ENCODE measurements at regions not wholly inside any gene's neighbourhood (a gene's known extent, or its start where the extent isn't known, plus 50 kb on each side); places are given as distances from the start of the nearest gene placed in this dataset.
"Not testable (repeated sequence)": the region's sequence is repeated elsewhere in the genome, so short reads cannot be mapped to it uniquely, and the experiment has no call there.

DNA sequence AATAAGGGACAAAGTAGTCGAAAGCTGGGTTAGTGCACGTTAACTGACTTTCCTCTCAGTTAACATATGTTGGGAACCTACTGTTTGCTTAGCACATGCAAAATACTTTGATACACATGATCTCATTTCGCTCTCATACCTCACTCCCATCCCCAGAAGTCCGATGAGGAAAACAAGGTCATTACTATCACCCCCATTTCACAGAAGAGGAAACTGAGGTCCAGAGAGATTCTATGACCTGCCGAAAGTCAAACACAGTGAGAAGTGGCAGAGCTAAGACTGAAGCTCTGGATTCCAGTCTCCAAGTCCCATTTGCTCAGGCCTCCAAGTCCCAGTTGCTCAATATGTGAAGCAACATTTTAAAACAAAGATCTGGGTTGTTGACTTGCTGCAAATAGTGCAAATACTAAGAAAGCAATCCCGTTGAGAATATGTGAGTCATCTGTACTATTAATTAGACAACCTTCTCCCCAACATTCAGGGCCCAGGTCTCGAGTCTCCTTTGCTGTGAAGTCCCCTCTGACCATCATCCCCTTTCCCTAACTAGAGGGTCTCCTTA is 170.6 kb upstream of the PWP1 start:
- DNase-seq (ENCODE audit: extremely low spot score): no peak
- Histone ChIP-seq H3K4me1 (ENCODE audit: insufficient read depth) (no peaks in the 10 kb centered on the region), H3K36me3 (ENCODE audit: insufficient read depth) (no peaks in the 10 kb centered on the region), H3K27ac (ENCODE audit: low read depth) (no peak overlapping the region), H3K4me3 (ENCODE audit: low read depth, low read length) (no peak overlapping the region)
- WGBS: 87% methylated on average over 7 of the region's 7 CpGs

DNA sequence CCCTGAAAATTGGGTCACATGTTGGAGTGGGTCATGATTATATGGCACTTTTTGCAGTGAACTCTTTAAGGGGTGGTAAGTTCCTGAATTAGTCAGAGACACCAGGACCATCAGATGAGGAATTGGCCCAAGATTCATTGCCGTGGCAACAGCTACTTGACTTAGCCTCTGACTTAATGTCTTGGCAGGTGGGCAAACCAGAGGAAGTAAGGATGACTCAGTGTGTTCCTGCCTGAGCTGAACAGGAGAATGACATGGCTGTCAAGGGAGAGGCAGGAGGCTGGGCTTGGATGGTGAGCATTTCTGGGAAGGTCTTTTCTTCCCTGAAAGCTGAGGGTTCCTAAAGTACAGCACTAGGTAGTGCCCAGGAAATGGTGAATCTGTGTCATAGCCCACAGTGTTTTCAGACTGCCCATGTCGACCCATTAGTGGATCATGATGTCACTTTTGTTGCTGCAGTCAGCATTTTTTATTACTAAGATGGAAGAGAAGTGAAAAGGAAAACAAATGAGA is 170.1 kb upstream of the PWP1 start:
- no peak overlapping the region for H3K27ac ChIP-seq (ENCODE audit: low read depth)
- no peak for DNase-seq (ENCODE audit: extremely low spot score)
- 46% methylated on average over 2 of the region's 2 CpGs for WGBS
- H3K36me3 ChIP-seq (ENCODE audit: insufficient read depth): no peaks in the 10 kb centered on the region
- H3K4me1 ChIP-seq (ENCODE audit: insufficient read depth): no peaks in the 10 kb centered on the region
- no peak overlapping the region for H3K4me3 ChIP-seq (ENCODE audit: low read depth, low read length)

DNA sequence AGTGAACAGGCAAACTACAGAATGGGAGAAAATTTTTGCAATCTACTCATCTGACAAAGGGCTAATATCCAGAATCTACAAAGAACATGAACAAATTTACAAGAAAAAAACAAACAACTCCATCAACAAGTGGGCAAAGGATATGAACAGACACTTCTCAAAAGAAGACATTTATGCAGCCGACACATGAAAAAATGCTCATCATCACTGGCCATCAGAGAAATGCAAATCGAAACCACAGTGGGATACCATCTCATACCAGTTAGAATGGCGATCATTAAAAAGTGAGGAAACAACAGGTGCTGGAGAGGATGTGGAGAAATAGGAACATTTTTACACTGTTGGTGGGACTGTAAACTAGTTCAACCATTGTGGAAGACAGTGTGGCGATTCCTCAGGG is 167.8 kb upstream of the PWP1 start:
- H3K4me1 ChIP-seq (ENCODE audit: insufficient read depth): not testable (repeated sequence)
- WGBS: 98% methylated on average over 3 of the region's 4 CpGs

DNA sequence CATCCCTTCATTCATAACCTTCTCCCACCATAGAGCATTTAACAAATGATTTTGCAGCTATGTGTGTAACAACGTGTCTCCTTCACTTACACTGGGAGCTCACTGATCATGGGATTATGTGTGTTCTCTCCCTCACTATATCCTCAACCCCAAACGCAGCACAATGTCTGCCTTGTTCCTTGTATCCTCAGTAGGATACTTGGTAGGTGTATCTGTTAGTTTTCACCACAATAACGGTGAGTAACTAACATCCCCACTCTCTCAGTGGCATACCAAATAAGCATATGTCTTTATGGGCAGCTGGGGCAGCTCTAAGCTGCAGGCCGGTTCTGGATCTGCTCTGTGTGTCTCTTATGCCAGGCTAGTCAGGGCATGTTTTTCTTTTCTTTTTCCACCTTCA is 166.7 kb upstream of the PWP1 start:
- Histone ChIP-seq H3K36me3 (ENCODE audit: insufficient read depth) (no peaks in the 10 kb centered on the region), H3K4me3 (ENCODE audit: low read depth, low read length) (no peak overlapping the region), H3K4me1 (ENCODE audit: insufficient read depth) (no peaks in the 10 kb centered on the region), H3K27ac (ENCODE audit: low read depth) (no peak overlapping the region)
- 87% methylated on average over 4 of the region's 4 CpGs for WGBS
- DNase-seq (ENCODE audit: extremely low spot score): no peak

More for the DNA sequence above, 167.8 kb upstream of the PWP1 start:
- H3K4me3 ChIP-seq (ENCODE audit: low read depth, low read length); H3K36me3 ChIP-seq (ENCODE audit: insufficient read depth); H3K27ac ChIP-seq (ENCODE audit: low read depth); DNase-seq (ENCODE audit: extremely low spot score): not testable (repeated sequence)

DNA sequence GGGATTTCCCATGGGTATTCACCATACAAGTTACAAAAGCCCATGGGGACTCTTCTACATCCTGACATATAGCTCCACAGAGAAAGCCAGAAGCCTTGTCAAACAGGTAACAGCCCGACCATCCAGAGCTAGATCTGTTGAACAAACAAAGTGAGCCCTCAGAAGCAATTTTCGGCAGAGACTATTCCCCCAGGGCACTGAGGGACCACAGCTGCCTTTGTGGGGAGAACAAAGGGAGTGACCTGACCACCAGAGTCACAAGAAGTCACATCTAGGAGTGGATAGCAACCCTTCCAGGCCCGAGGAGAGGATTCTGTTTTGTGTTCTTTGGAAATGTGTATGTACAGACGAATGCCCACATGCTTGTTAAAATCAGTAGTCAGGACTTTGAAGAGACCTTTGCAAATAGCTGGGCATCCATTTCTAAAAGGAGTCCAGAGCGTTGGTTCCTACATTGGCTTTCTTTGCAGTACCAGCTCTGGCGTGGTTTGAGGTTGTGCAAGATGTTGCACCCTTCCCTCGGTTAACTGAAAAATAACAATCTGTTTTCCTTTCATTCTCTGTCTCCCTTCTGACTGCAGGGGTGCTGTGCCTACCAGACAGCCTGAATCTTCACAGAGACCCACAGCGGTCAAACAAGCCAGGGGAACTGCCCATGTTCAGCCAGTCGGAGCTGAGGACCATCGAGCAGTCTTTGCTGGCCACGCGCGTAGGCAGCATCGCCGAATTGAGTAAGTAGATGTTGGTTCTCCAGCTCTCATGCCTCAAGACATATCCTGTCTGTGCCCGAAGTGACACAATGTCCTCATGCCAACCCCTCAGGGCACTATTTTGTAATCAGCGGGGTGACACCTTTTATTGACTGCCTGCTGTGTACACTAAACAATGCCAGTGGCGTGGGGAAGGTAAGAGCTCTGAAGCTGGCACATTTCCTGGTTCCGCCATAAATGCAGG is 165.4 kb upstream of the PWP1 start:
- H3K4me3 ChIP-seq (ENCODE audit: low read depth, low read length): no peak overlapping the region
- H3K27ac ChIP-seq (ENCODE audit: low read depth): no peak overlapping the region
- DNase-seq (ENCODE audit: extremely low spot score): no peak
- no peaks in the 10 kb centered on the region for H3K4me1 ChIP-seq (ENCODE audit: insufficient read depth)
- no peaks in the 10 kb centered on the region for H3K36me3 ChIP-seq (ENCODE audit: insufficient read depth)
- 89% methylated on average over 19 of the region's 19 CpGs for WGBS

DNA sequence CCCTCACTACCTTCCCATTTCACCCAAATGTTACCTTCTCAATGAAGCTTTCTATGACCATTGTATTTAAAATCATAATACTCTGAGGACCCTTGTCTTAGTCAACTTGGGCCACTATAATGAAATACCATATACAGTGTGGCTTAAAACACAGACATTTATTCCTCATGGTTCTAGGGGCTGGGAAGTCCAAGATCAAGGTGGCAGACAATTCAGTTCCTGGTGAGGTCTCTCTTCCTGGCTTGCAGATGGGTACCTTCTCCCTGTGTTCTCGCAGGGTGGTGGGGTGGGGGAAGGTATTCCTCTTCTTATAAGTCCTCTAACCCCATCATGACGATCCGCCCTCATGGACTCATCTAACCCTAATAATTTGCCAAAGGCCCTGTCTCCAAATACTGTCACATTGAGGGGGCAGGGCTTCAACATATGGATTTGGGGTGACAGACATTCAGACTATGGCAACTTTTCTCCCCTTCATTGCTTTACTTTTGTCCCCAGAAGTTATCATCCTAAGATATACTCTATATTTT is 163.7 kb upstream of the PWP1 start:
- no peak overlapping the region for H3K4me3 ChIP-seq (ENCODE audit: low read depth, low read length)
- H3K36me3 ChIP-seq (ENCODE audit: insufficient read depth): no peaks in the 10 kb centered on the region
- H3K4me1 ChIP-seq (ENCODE audit: insufficient read depth): no peaks in the 10 kb centered on the region
- no peak for DNase-seq (ENCODE audit: extremely low spot score)
- no peak overlapping the region for H3K27ac ChIP-seq (ENCODE audit: low read depth)
- 96% methylated on average over 3 of the region's 3 CpGs for WGBS

DNA sequence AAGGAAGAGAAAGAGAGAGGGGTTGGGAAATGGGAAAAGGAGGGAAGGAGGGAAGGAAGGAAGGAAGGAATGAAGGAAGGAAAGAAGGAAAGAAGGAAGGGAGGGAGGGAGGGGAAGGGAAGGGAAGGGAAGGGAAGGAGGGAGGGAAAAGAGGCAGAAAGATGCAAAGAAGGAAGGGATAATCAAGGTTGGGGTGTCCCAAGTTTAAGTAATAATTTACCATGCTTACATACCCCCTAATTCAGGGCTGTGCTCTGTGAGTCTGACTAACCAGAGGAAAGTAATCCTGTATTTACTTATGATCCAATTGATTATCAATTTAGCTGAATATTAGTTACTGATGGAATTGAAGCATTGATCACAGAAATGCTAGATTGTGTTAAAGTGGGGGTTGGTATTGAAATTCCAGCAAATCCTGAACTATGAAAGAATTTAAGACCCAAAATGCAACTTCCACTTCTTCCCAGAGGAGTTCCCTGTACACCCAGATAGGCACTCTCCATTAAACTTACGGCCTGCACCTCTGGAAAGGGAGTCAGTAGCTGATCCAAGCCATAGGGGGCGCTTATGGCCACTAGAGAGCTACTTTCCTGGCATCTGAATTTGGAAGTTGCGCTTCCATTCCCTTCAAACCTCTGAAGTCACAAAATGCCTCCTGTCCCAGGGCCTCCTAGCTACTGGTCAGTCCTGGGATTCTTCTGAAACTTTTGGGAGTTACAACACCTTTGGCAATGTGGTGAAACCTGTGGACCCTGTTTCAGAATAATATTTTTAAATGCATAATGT is 162.7 kb upstream of the PWP1 start:
- DNase-seq (ENCODE audit: extremely low spot score): no peak
- no peak overlapping the region for H3K4me3 ChIP-seq (ENCODE audit: low read depth, low read length)
- H3K36me3 ChIP-seq (ENCODE audit: insufficient read depth): no peaks in the 10 kb centered on the region
- WGBS: 72% methylated on average over 3 of the region's 3 CpGs
- no peak overlapping the region for H3K27ac ChIP-seq (ENCODE audit: low read depth)
- no peaks in the 10 kb centered on the region for H3K4me1 ChIP-seq (ENCODE audit: insufficient read depth)

DNA sequence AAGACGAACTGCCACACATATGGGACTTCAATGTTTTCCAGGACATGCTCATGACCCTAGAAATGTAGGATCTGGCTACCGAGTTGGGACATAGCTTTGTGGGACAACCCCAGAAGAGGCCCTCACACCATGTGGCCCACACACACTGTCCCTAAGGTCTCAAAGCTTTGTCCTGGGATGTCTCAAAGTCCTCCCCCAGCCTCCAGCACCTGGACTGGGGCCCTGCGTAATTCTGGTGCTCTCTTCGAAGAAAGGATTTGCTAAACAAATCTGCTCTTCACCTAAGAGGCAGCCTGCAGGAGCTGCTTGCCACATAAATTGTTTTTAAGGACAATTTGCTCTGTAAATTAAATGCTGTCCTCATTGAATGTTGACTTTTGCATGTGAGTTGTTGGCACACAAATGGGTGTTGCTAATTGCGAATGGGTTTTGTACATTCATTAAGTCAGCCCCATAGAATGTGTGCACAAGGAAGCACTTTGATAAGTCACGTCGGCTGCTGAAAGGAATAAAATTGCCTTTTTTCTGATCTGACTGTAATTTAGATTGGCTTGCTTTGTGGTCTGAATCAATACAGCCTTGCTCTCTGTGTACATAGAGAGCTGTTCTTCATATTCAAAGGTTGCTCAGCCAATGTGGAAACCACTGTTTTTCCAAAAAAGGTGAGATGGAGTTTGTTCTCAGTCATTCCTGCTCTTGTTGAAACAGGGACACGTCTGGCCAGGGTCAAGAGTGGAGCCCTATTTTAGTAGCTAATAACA is 161.6 kb upstream of the PWP1 start:
- 75% methylated on average over 8 of the region's 8 CpGs for WGBS
- no peak for DNase-seq (ENCODE audit: extremely low spot score)
- Histone ChIP-seq H3K27ac (ENCODE audit: low read depth) (no peak overlapping the region), H3K4me3 (ENCODE audit: low read depth, low read length) (no peak overlapping the region), H3K36me3 (ENCODE audit: insufficient read depth) (no peaks in the 10 kb centered on the region), H3K4me1 (ENCODE audit: insufficient read depth) (no peaks in the 10 kb centered on the region)

DNA sequence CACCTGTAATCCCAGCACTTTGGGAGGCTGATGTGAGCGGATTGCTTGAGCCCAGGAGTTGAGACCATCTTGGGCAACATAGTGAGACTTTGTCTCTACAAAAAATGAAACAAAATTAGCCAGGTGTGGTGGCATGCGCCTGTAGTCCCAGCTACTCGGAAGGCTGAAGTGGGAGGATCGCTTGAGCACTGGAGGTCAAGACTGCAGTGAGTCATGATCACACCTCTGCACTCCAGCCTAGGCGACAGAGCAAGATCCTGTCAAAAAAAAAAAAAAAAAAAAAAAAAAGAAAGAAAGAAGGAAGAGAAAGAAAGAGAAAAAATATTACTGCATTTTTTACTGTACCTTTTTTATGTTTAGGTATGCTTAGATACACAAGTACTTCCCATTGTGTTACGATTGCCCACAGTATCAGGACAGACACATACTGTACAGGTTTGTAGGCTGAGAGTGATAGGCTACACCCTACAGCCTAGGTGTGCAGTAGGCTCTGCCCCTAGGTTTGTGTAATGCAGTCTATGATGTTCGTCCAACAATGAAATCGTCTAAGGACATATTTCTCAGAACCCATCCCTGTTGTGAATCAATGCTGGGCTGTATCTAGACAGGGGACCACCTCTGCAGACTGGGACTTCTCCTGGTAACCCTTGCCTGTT is 160.4 kb upstream of the PWP1 start:
- no peaks in the 10 kb centered on the region for H3K36me3 ChIP-seq (ENCODE audit: insufficient read depth)
- no peaks in the 10 kb centered on the region for H3K4me1 ChIP-seq (ENCODE audit: insufficient read depth)
- H3K4me3 ChIP-seq (ENCODE audit: low read depth, low read length): no peak overlapping the region
- 88% methylated on average over 8 of the region's 8 CpGs for WGBS
- no peak overlapping the region for H3K27ac ChIP-seq (ENCODE audit: low read depth)
- no peak for DNase-seq (ENCODE audit: extremely low spot score)

DNA sequence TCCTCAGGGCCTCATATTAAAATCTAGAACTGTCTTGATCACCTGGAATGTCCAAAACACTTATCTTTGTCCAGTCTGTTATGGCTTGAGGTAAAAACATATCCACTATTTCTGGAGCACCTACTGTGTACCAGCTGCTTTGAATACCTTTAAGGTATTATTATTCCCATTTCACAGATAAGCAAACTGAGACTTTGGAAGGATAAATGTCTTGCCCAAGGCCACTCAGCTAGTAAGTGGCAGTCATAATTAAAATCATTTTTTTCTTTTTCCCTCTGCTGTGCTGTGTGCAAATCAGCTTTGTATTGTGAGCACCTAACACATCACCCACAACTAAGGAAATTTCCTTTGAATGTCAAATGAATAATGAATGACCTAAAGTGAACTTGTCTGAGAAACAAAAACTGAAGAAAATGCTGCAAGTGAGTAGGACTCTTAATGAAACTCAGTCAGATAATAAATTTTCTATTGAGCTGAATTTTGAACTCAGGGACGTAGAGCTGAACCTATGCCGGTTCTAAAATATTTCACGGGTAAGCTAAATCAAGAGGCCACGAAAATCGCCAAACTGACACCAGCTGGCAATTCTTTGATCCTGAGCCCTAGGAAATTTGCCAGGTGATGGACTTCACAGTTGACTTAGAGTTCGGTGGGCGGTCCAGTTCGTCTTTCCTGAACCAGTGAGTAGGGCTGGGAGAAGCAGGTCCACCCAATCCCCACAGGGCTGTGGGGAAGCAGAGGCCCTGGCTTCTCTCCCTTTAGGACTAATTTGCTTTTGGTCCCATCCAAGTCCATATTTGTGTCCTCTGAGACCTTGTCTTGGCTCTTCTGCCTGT is 159.7 kb upstream of the PWP1 start:
- 61% methylated on average over 8 of the region's 8 CpGs for WGBS
- DNase-seq (ENCODE audit: extremely low spot score): no peak
- no peaks in the 10 kb centered on the region for H3K4me1 ChIP-seq (ENCODE audit: insufficient read depth)
- no peak overlapping the region for H3K4me3 ChIP-seq (ENCODE audit: low read depth, low read length)
- H3K27ac ChIP-seq (ENCODE audit: low read depth): no peak overlapping the region
- no peaks in the 10 kb centered on the region for H3K36me3 ChIP-seq (ENCODE audit: insufficient read depth)

DNA sequence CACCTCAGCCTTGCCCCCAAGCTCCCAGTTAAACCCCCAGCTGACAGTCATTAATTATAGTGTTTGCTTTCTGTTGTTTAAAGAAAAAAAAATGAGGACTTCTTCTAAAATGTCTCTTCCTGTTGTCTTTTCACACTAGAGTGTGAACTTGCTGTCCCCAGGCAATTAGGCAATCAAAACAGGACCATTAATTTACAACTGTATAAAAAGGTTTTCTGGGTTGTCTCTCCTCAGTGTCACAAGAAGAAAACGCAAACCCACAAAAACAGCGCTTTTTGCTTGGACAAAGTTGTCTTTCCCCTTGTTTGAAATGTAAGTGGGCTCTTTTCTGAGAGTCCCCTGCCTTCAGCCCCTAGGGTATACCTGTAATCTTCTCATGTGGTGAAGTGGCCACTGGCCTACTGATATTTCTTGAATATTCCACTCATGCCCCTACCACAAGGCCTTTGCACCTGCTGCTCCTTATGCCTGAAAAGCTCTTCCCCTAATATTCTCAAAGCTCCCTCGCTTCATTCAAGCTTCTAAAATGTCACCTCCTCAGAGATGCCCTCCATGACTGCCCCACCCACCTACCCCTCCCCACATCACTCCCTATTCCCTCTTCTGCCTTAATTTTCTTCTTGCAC is 158.9 kb upstream of the PWP1 start:
- 87% methylated on average over 3 of the region's 3 CpGs for WGBS
- no peak overlapping the region for H3K27ac ChIP-seq (ENCODE audit: low read depth)

More for the DNA sequence above, 158.9 kb upstream of the PWP1 start:
- no peak for DNase-seq (ENCODE audit: extremely low spot score)
- H3K4me1 ChIP-seq (ENCODE audit: insufficient read depth): no peaks in the 10 kb centered on the region
- no peaks in the 10 kb centered on the region for H3K36me3 ChIP-seq (ENCODE audit: insufficient read depth)
- no peak overlapping the region for H3K4me3 ChIP-seq (ENCODE audit: low read depth, low read length)

Data from urinary bladder (tissue), 3 donors.